ENCODE measurements at regions not wholly inside any gene's neighbourhood (a gene's known extent, or its start where the extent isn't known, plus 50 kb on each side); places are given as distances from the start of the nearest gene placed in this dataset.

DNA sequence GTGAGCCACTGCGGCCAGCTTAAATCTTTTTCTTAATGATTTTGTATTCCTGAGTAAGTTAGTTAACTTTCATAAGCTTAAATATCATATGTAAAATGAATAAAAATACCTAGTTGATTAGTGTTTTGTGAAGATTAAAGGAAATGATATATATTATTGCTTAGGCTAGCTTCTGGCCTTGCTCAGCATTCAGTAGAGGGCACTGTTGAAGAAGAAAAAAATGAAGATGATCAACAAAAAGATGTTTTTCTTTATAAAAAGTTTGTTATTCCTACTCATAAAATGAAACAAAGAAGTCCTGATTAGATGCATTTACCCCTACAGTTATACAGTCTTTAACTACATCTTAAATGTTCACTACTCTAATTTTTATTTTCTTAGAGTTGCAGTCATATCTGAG is 797.7 kb downstream of the RAPGEF2 start (continued):
- no peak for TF ChIP-seq CHD7 (IDR thresholded peaks at IDR 0.05; ENCODE audit: insufficient replicate concordance, low read length)
- no peak for TF ChIP-seq SP1 (IDR thresholded peaks at IDR 0.05; ENCODE audit: low read depth, low read length)
- no peak for TF ChIP-seq CHD1 (IDR thresholded peaks at IDR 0.05; ENCODE audit: low read depth, low read length)
- no peak for TF ChIP-seq TAF1 (IDR thresholded peaks at IDR 0.05; ENCODE audit: low read depth, low read length)
- TF ChIP-seq, protein P1, sequence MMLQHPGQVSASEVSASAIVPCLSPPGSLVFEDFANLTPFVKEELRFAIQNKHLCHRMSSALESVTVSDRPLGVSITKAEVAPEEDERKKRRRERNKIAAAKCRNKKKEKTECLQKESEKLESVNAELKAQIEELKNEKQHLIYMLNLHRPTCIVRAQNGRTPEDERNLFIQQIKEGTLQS (IDR thresholded peaks at IDR 0.05; ENCODE audit: insufficient read depth, low read depth, low read length): no peak
- TF ChIP-seq CHD2 (IDR thresholded peaks at IDR 0.05; ENCODE audit: low read length): no peak
- no peak for TF ChIP-seq BRCA1 (IDR thresholded peaks at IDR 0.05; ENCODE audit: low read depth, low read length)
- no peak for TF ChIP-seq RNF2 (IDR thresholded peaks at IDR 0.05; ENCODE audit: borderline replicate concordance, low read depth, low read length, missing control alignments, poor library complexity, severe bottlenecking)
- no peak for TF ChIP-seq TBP (IDR thresholded peaks at IDR 0.05; ENCODE audit: low read depth, low read length)
- no peak for TF ChIP-seq E2F6 (IDR thresholded peaks at IDR 0.05)

Data from H1 (cell line).